H9 (cell line): ENCODE measurements at regions not wholly inside any gene's neighbourhood (a gene's known extent, or its start where the extent isn't known, plus 50 kb on each side); places are given as distances from the start of the nearest gene placed in this dataset.

ENCODE experiments used
- DNase-seq: peaks from one replicate; pipeline ENCODE4 v3.0.0-alpha.2; 2017
- H2AFZ ChIP-seq: one replicate; pipeline ENCODE4 v1.6.1; 2013; ENCODE audit warnings: mild to moderate bottlenecking, low read length, control low read depth, moderate library complexity
- H2AK5ac ChIP-seq: 2 replicates; pipeline ENCODE4 v1.6.1; 2013; ENCODE audit warnings: low read length, control low read depth, mixed read lengths; ENCODE audit not compliant: insufficient read length
- H2BK120ac ChIP-seq: one replicate; pipeline ENCODE4 v1.6.1; 2013; ENCODE audit warnings: low read depth, mild to moderate bottlenecking, low read length, control low read depth, inconsistent platforms; ENCODE audit not compliant: poor library complexity, severe bottlenecking
- H2BK12ac ChIP-seq: 2 replicates; pipeline ENCODE4 v1.6.1; 2013; ENCODE audit warnings: low read length, control low read depth, mixed read lengths, low read depth; ENCODE audit not compliant: insufficient read length
- H2BK15ac ChIP-seq: 2 replicates; pipeline ENCODE4 v1.6.1; 2013; ENCODE audit warnings: low read depth, low read length, control low read depth
- H2BK20ac ChIP-seq: one replicate; pipeline ENCODE4 v1.6.1; 2013; ENCODE audit warnings: low read depth, mild to moderate bottlenecking, low read length, control low read depth, inconsistent platforms; ENCODE audit not compliant: poor library complexity, severe bottlenecking
- H2BK5ac ChIP-seq: 2 replicates; pipeline ENCODE4 v1.6.1; 2013; ENCODE audit warnings: low read length, control low read depth, mixed read lengths; ENCODE audit not compliant: insufficient read length
- H3K14ac ChIP-seq: 2 replicates; pipeline ENCODE4 v1.6.1; 2013; ENCODE audit warnings: low read length, control low read depth; ENCODE audit not compliant: insufficient read depth
- H3K18ac ChIP-seq: 2 replicates; pipeline ENCODE4 v1.6.1; 2013; ENCODE audit warnings: low read depth, mild to moderate bottlenecking, mixed read lengths, low read length, control low read depth; ENCODE audit not compliant: insufficient read length
- H3K23ac ChIP-seq: 2 replicates; pipeline ENCODE4 v1.6.1; 2013; ENCODE audit warnings: low read length, control low read depth, mixed read lengths, low read depth; ENCODE audit not compliant: insufficient read length
- H3K23me2 ChIP-seq: 2 replicates; pipeline ENCODE4 v1.6.1; 2013; ENCODE audit warnings: low read depth, mild to moderate bottlenecking, mixed read lengths, low read length, control low read depth; ENCODE audit not compliant: insufficient read length, poor library complexity, severe bottlenecking
- H3K27ac ChIP-seq: 2 replicates; pipeline ENCODE4 v1.5.1; 2013; ENCODE audit warnings: low read length, control low read depth, mixed read lengths, low read depth; ENCODE audit not compliant: insufficient read length
- H3K27me3 ChIP-seq: 2 replicates; pipeline ENCODE4 v1.6.1; 2013; ENCODE audit warnings: low read length, control low read depth, inconsistent platforms; ENCODE audit not compliant: insufficient read depth
- H3K4ac ChIP-seq: 2 replicates; pipeline ENCODE4 v1.6.1; 2013; ENCODE audit warnings: low read depth, mild to moderate bottlenecking, control low read depth, inconsistent platforms, low read length, moderate library complexity
- H3K4me1 ChIP-seq: 2 replicates; pipeline ENCODE4 v1.6.1; 2013; ENCODE audit warnings: low read length, control low read depth, inconsistent platforms; ENCODE audit not compliant: insufficient read depth
- H3K4me2 ChIP-seq: 2 replicates; pipeline ENCODE4 v1.6.1; 2013; ENCODE audit warnings: low read length, control low read depth, mixed read lengths; ENCODE audit not compliant: insufficient read length, insufficient read depth
- H3K56ac ChIP-seq: 2 replicates; pipeline ENCODE4 v1.6.1; 2013; ENCODE audit warnings: low read depth, mild to moderate bottlenecking, mixed read lengths, low read length, control low read depth; ENCODE audit not compliant: insufficient read length
- H3K79me1 ChIP-seq: 2 replicates; pipeline ENCODE4 v1.6.1; 2013; ENCODE audit warnings: low read depth, mild to moderate bottlenecking, moderate library complexity, low read length, control low read depth, inconsistent platforms; ENCODE audit not compliant: insufficient read depth, poor library complexity, severe bottlenecking
- H3K79me2 ChIP-seq: 2 replicates; pipeline ENCODE4 v1.6.1; 2013; ENCODE audit warnings: low read length, control low read depth, inconsistent platforms; ENCODE audit not compliant: insufficient read depth
- H3K9ac ChIP-seq: 2 replicates; pipeline ENCODE4 v1.6.1; 2013; ENCODE audit warnings: low read length, control low read depth, mixed read lengths; ENCODE audit not compliant: insufficient read length; ENCODE audit errors: extremely low read depth
- H3K9me3 ChIP-seq: one replicate; pipeline ENCODE4 v1.6.1; 2013; ENCODE audit warnings: low read depth, low read length, inconsistent platforms; ENCODE audit not compliant: control insufficient read depth
- H3T11ph ChIP-seq: one replicate; pipeline ENCODE4 v1.6.1; 2013; ENCODE audit warnings: mild to moderate bottlenecking, low read length, control low read depth, inconsistent platforms
- H4K20me1 ChIP-seq: one replicate; pipeline ENCODE4 v1.6.1; 2013; ENCODE audit not compliant: control insufficient read depth, insufficient read length, insufficient read depth
- H4K5ac ChIP-seq: 2 replicates; pipeline ENCODE4 v1.6.1; 2013; ENCODE audit warnings: low read depth, mild to moderate bottlenecking, mixed read lengths, low read length, control low read depth; ENCODE audit not compliant: insufficient read length
- H4K8ac ChIP-seq: replicated peaks from 2 replicates; pipeline ENCODE4 v1.6.1; 2013; ENCODE audit warnings: low read length, control low read depth, mixed read lengths, low read depth; ENCODE audit not compliant: insufficient read length
- H4K91ac ChIP-seq: 2 replicates; pipeline ENCODE4 v1.6.1; 2013; ENCODE audit warnings: low read depth, mild to moderate bottlenecking, moderate library complexity, mixed read lengths, low read length, control low read depth; ENCODE audit not compliant: insufficient read length
- H3K27ac Mint-ChIP-seq, 3 experiments: 2 replicates in 2 of 3; 3 replicates in 1 of 3; pipeline ENCODE4 v1.8.0; 2020 to 2021; ENCODE audit warnings: mixed read lengths in 3 of 3, mild to moderate bottlenecking in 1 of 3, moderate library complexity in 1 of 3
- H3K27me3 Mint-ChIP-seq: 2 replicates; pipeline ENCODE4 v1.8.0; 2021; ENCODE audit warnings: low read depth, mild to moderate bottlenecking, moderate library complexity, mixed read lengths
- H3K36me3 Mint-ChIP-seq, 3 experiments: 2 replicates in 2 of 3; 3 replicates in 1 of 3; pipeline ENCODE4 v1.8.0; 2020 to 2021; ENCODE audit warnings: low read depth in 3 of 3, mixed read lengths in 3 of 3; ENCODE audit not compliant: insufficient read depth in 1 of 3
- H3K4me1 Mint-ChIP-seq, 2 experiments: 2 replicates each; pipeline ENCODE4 v1.8.0; 2020; ENCODE audit warnings: mixed read lengths in 2 of 2
- H3K4me3 Mint-ChIP-seq, 2 experiments: 2 replicates in 1 of 2; 3 replicates in 1 of 2; pipeline ENCODE4 v1.8.0; 2020 to 2021; ENCODE audit warnings: mild to moderate bottlenecking in 2 of 2, mixed read lengths in 2 of 2, moderate library complexity in 1 of 2
- H3K9me3 Mint-ChIP-seq, 2 experiments: 2 replicates in 1 of 2; 3 replicates in 1 of 2; pipeline ENCODE4 v1.8.0; 2020; ENCODE audit warnings: mild to moderate bottlenecking in 2 of 2, mixed read lengths in 2 of 2, moderate library complexity in 1 of 2
- CTCF ChIP-seq: fragments of 200-600 bp; sonication (generic); conservative IDR thresholded peaks from 3 replicates; pipeline ENCODE4 v1.8.0; 2021; ENCODE audit warnings: antibody characterized with exemption, mild to moderate bottlenecking
- WGBS: extraction: QIAGEN DNeasy Blood & Tissue Kit; methylation state at CpG from one replicate; pipeline ENCODE4 v1.1.7; 2013; ENCODE audit warnings: missing lambda C conversion rate, low lambda C conversion rate, mixed read lengths; ENCODE audit not compliant: insufficient read length; ENCODE audit errors: extremely low coverage; 5-methylcytosine and 5-hydroxymethylcytosine counted together

- no peak overlapping the region for H3K4me2 ChIP-seq
- H4K91ac ChIP-seq = no peak overlapping the region
- H3K4me3 Mint-ChIP-seq = no peak overlapping the region
- peaks cover 18 to 20% of the 10 kb centered on the region in 2 experiments for H3K4me1 Mint-ChIP-seq
- no peaks in the 10 kb centered on the region for H3K36me3 Mint-ChIP-seq
- H2BK120ac ChIP-seq = no peak overlapping the region
- no peak overlapping the region for H3K56ac ChIP-seq
- no peak for DNase-seq
- no peak overlapping the region for H3K23ac ChIP-seq
- H3K27ac ChIP-seq = no peak overlapping the region
- no peak overlapping the region for H3K14ac ChIP-seq
- no peak overlapping the region for H4K5ac ChIP-seq
- no peak overlapping the region for H2BK15ac ChIP-seq
- H3T11ph ChIP-seq = no peak overlapping the region
- H2BK20ac ChIP-seq = no peak overlapping the region
- no peak for TF ChIP-seq CTCF
- peaks cover 6% of the 10 kb centered on the region for H3K27me3 Mint-ChIP-seq
- H3K9ac ChIP-seq = no peak overlapping the region
- H3K4ac ChIP-seq = no peak overlapping the region
- H4K20me1 ChIP-seq = no peaks in the 10 kb centered on the region
- no peak overlapping the region for H2AFZ ChIP-seq
- no peaks in the 10 kb centered on the region for H3K79me1 ChIP-seq
- H3K9me3 ChIP-seq = no peaks in the 10 kb centered on the region
- H2BK12ac ChIP-seq = no peak overlapping the region
- H4K8ac ChIP-seq = no peak overlapping the region
- no peak overlapping the region for H3K27ac Mint-ChIP-seq
- peaks cover 0 to 4% of the 10 kb centered on the region in 2 experiments; a peak in 1 of 5 replicates for H3K9me3 Mint-ChIP-seq
- H2BK5ac ChIP-seq = no peak overlapping the region
- H3K79me2 ChIP-seq = no peaks in the 10 kb centered on the region
- no peak overlapping the region for H3K18ac ChIP-seq
- WGBS = no CpG with 5 or more reads among the region's 1 CpG
- H2AK5ac ChIP-seq = no peak overlapping the region
- H3K4me1 ChIP-seq = peaks cover 6% of the 10 kb centered on the region; the same call in 1 of the 2 replicates
- H3K23me2 ChIP-seq = no peaks in the 10 kb centered on the region
- no peaks in the 10 kb centered on the region for H3K27me3 ChIP-seq
Observed at GRCh38 chr2:235328991-235329390, 164.9 kb upstream of the AGAP1 start.
